ENCODE measurements at regions not wholly inside any gene's neighbourhood (a gene's known extent, or its start where the extent isn't known, plus 50 kb on each side); places are given as distances from the start of the nearest gene placed in this dataset.
A peak's percentile ranks its signal among the peaks of the same experiment; 100 is the strongest.
"Not testable (repeated sequence)": the region's sequence is repeated elsewhere in the genome, so short reads cannot be mapped to it uniquely, and the experiment has no call there.

GRCh38 chr1:87398641-87399040 is 70.0 kb downstream of the LMO4 start:
- no peak for DNase-seq

DNA sequence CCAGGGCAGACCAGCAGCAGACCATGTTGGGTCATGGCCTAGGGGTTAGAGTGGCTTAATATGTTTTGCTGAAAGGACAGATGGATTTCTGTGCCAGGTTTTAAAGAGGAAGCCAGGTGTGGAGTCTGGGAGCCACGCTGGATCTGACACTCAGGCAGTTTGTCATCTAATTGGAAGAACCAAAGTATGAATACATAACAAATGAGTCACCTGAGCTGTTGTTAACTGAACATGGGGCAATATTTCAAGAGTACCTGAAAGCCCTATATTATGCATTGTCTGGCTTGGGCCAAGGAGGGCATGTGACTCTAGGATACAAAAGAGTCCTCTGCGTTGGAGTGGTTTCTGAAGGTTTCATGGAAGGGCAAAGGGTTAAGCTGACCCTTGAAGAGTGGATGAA is 70.6 kb downstream of the LMO4 start:
- DNase-seq = peak; percentile 86

DNA sequence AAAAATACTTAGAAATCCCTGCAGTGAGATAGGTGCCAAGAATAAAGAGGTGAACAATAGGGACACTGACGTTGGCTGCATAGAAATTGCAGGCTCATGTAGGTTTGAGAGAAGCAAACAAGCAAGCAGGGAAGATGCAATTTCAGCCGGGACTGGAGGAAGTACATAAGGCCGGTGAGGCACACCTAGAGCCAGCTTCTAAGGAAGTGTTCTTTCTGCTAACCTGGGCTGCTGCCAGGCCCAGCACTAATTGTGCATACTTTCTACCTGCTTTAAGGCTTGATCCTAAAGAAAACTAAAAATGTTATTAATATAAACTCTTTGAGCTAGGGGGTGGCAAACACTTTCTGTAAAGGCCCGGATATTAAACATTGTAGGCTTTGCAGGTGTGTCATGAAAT is 71.0 kb downstream of the LMO4 start:
- no peak for DNase-seq

DNA sequence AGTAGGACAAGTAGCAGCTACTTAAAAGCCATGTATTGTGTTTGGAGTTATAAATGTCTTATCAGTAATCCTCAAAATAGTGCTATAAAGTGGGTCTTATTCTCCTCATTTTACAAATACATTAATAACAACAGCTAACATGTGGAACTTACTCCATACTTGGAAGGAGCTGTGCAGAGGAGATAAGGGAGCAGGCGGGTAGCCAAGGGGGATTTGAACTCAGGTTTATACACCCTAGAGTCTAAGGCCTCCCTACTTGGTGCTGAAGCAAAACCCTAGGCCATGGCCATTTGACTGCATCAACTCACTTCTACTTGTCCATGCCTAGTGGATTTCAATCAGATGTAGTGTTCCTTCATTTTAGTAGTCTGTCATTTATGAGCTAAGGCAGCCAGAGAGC is 72.1 kb downstream of the LMO4 start:
- DNase-seq = no peak

DNA sequence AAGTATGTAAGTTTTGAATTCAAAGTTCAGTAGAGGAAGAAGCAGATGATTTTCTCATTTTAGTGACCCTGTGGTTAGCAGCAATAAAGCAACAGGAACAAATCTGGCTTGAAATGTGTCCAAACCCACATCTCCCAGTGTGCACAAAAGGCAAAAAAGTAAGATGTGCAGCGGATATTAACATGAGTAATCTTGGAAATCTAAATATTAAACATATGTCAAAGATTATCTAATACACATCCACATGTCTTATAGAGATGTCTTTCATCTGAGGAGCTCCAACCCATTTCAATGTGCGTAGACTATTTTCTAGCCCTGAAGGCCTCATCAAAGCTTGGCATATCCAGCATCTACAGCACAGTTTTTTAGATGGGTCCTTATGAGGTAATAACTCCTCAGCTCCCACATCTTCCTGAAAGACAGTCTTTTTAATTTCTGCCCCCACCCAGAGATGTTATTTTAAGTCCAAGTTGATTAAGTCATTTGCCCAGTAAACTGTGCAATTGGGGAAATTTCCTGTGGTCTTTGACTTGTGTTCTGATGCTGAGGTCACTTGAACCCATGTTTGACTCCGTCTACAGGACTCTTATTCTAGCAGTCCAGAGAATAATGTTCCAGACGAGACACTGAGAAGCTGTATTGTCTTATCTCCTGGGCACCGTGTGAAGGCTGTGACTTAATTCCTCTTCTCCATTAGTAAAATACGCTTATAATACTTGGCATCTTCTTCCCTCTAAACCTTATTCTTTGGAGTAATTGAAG is 73.7 kb downstream of the LMO4 start:
- DNase-seq = no peak

GRCh38 chr1:87403061-87403820 is 74.6 kb downstream of the LMO4 start:
- no peak for DNase-seq

DNA sequence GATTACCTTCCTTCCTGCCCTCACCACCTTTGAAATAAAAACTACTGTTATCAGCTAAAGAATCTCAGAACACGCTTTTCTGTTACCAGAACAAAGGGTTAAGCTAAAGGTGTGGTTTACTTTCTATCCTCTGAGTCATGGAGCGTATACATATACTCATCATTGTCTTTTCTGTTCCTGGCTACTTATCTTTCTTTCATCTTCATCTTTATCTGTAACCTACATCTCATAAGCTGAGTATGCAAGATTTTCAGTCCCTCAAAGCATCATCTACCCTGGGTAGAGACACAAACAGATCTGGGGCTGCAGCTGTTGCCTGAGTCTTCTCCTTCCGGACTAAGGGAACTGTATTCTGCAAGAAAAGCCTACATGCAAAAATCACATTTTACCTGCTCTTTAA is 75.6 kb downstream of the LMO4 start:
- no peak for DNase-seq

- no peak for DNase-seq
Measured at GRCh38 chr1:87408665-87409248, 80.1 kb downstream of the LMO4 start.

- DNase-seq = no peak
Measured at GRCh38 chr1:87410776-87411480, 82.2 kb downstream of the LMO4 start.

GRCh38 chr1:87413846-87414245 is 85.2 kb downstream of the LMO4 start:
- not testable (repeated sequence) for DNase-seq

DNA sequence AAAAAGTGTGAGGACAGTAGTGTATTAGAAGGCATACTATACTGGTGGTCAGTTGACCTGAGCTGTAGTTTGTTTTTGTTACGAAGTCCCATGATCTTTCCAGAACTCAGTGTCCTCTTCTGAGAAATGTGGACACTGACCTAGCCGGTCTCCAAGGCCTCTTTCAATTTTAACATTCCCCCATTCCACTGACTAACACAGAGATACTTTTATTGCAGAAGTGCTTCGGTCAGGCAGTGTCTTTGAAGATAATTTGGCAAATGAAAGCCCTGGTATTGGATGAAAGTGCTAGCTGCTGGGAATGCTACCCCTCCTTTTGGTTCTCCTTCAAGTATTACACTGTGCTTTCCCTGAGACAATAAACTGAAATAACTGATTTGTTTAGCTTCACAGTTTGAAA is 89.4 kb downstream of the LMO4 start:
- no peak for DNase-seq

GRCh38 chr1:87421809-87422208 is 93.1 kb downstream of the LMO4 start:
- DNase-seq = no peak

- no peak for DNase-seq
Measured at GRCh38 chr1:87424541-87424940, 95.9 kb downstream of the LMO4 start.

- no peak for DNase-seq
Measured at GRCh38 chr1:87426463-87427249, 98.0 kb downstream of the LMO4 start.

- no peak for DNase-seq
Measured at GRCh38 chr1:87428367-87428766, 99.7 kb downstream of the LMO4 start.

- no peak for DNase-seq
Measured at GRCh38 chr1:87428883-87429282, 100.2 kb downstream of the LMO4 start.

DNA sequence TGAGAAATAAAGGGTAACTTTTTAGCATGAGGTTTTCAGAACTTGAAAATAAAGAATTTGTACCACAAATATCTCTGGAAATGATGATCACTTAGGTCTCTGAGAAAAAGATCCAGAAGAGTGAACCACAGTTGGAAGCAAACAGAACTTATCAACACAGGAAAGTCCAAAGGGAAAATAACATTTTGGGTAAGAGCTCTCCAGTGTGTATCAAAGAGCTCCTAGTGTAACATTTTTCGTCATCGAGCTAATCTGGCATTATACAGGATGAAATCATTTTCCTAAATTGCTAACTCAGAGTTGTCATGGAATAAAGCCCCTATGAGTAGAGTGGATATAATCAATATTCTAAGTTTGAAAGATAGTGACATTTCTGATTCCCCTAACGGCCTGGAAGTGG is 104.0 kb downstream of the LMO4 start:
- DNase-seq = no peak

GRCh38 chr1:87433101-87433500 is 104.4 kb downstream of the LMO4 start:
- not testable (repeated sequence) for DNase-seq

DNA sequence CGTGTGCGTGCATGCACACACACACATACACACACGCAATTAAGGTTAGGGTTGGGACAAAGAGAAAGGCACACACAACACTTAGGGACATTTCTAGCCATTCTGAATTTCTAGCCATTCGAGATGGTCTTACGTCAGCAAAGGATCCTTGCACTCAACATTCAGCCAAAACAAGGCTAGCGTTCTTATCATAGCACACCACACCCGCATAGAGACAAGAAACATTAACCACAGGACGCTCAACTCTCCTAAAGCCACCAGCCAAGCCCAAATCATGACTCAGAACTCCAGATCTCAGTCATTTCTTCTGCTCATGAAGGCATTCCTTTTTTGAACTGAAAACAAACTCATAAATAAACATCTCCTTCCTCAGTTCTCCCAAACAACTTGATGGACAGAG is 106.8 kb downstream of the LMO4 start:
- DNase-seq = no peak

DNA sequence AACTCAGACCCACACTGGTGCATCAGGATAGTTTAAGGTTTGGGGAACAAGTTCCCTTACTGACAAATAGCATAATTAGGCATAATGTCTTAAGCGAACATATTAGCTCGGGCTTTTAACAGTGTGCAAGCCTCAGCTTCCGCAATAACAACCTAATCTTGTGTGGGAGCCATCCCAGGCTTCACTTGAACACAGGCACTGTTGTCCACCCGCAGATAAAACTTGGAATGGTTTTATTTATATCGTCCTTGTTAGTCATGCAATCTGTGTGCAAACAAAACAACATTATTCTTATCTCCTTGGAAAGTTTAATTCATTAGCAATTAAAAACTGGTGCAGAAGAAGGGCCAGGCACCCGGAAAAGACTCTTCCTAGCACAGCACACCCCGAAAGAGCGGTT is 107.4 kb downstream of the LMO4 start:
- not testable (repeated sequence) for DNase-seq

DNA sequence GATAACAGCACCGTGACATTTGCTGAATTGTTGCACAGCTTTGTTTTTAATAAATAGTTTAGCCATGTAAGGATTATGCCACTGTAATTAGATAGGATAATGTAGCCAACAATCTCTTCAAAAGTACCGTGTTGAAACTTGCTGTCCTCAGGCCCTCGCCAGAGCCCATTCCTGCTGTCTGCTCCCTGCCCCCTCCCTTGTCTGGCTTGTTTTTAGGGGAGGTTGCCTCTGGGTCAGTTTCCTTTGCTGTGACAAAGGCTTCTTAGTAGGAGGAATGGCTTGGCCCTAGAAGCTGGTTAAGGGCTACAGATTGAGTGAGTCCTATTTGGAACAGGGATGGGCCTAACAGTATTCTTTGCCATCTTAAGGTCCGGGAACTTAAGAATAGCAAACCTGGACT is 107.9 kb downstream of the LMO4 start:
- no peak for DNase-seq

DNA sequence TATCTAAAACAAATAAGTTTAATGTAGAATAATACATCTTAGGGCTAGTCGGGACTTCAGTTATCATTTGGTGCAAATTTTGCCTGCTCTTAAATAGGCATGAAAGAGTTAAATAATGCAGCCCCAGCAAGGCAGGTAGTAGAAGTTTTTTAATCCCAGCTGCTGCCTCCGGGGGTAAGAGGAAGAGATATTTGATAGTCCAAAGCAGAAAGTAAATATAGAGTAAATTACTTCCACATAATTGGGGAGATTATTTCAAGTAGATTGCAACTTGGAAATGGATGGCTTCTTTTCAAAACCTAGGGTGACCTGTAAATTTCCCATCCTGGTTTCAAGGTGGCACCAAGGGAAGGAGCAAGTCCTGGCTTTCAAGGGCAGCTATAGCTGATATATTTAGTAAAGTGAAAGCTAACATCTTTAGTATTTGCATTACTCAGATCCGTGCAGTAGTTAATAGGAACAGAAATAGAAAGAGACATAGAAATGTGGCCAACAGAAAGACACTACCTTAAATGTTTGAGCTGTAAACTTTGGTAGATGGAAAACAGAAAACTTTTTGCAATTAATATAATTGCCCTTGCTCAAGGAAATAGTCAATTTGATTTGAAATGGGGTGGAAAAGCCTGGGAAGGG is 109.1 kb downstream of the LMO4 start:
- peak; percentile 54 for DNase-seq
